Endodermal cell (in vitro differentiated cells): ENCODE measurements at regions not wholly inside any gene's neighbourhood (a gene's known extent, or its start where the extent isn't known, plus 50 kb on each side); places are given as distances from the start of the nearest gene placed in this dataset.

Source experiments
- DNase-seq: peaks from one replicate; pipeline ENCODE4 v3.0.0-alpha.2; 2017
- H3K27ac ChIP-seq: 2 replicates; pipeline ENCODE4 v1.5.1; 2013; ENCODE audit warnings: mild to moderate bottlenecking, low read depth, low read length, moderate library complexity
- H3K27me3 ChIP-seq: 2 replicates; pipeline ENCODE4 v1.6.1; 2013; ENCODE audit warnings: mild to moderate bottlenecking, low read length, moderate library complexity; ENCODE audit not compliant: insufficient read depth, control insufficient read depth, poor library complexity, severe bottlenecking
- H3K36me3 ChIP-seq: 2 replicates; pipeline ENCODE4 v1.7.0; 2013; ENCODE audit warnings: mild to moderate bottlenecking, low read length, moderate library complexity; ENCODE audit not compliant: control insufficient read depth, insufficient read depth
- H3K4me1 ChIP-seq: one replicate; pipeline ENCODE4 v1.7.0; 2013; ENCODE audit warnings: low read length; ENCODE audit not compliant: control insufficient read depth, insufficient read depth
- H3K4me3 ChIP-seq: 2 replicates; pipeline ENCODE4 v1.5.1; 2013; ENCODE audit warnings: mild to moderate bottlenecking, low read length, moderate library complexity
- H3K9ac ChIP-seq: 2 replicates; pipeline ENCODE4 v1.6.1; 2013; ENCODE audit warnings: mild to moderate bottlenecking, low read length, moderate library complexity; ENCODE audit not compliant: poor library complexity, severe bottlenecking; ENCODE audit errors: extremely low read depth
- H3K9me3 ChIP-seq: 2 replicates; pipeline ENCODE4 v1.6.1; 2013; ENCODE audit warnings: mild to moderate bottlenecking, low read length, moderate library complexity; ENCODE audit not compliant: control insufficient read depth
- H3K27ac Mint-ChIP-seq: 2 replicates; pipeline ENCODE4 v1.8.0; 2020; ENCODE audit warnings: mixed read lengths
- H3K27me3 Mint-ChIP-seq: 2 replicates; pipeline ENCODE4 v1.8.0; 2021; ENCODE audit warnings: mild to moderate bottlenecking, mixed read lengths; ENCODE audit not compliant: insufficient read depth
- H3K36me3 Mint-ChIP-seq: 2 replicates; pipeline ENCODE4 v1.8.0; 2020; ENCODE audit warnings: low read depth, mixed read lengths
- H3K4me1 Mint-ChIP-seq: 2 replicates; pipeline ENCODE4 v1.8.0; 2020; ENCODE audit warnings: mixed read lengths
- H3K4me3 Mint-ChIP-seq: 2 replicates; pipeline ENCODE4 v1.8.0; 2020; ENCODE audit warnings: mild to moderate bottlenecking, moderate library complexity, mixed read lengths
- H3K9me3 Mint-ChIP-seq: 2 replicates; pipeline ENCODE4 v1.8.0; 2020; ENCODE audit warnings: mild to moderate bottlenecking, mixed read lengths
- CTCF ChIP-seq: fragments of 200-600 bp; sonication (generic); conservative IDR thresholded peaks from 2 replicates; pipeline ENCODE4 v1.5.0; 2021; ENCODE audit warnings: antibody characterized with exemption, mild to moderate bottlenecking
- WGBS, 2 experiments: methylation state at CpG; one replicate each; pipeline versions ENCODE4 v1.1.5 to v1.1.7; 2013; ENCODE audit warnings: missing lambda C conversion rate in 2 of 2, mixed read lengths in 1 of 2; ENCODE audit not compliant: insufficient coverage in 1 of 2, insufficient read length in 1 of 2; 5-methylcytosine and 5-hydroxymethylcytosine counted together

GRCh38 chr15:95422255-95422654 lies 908.2 kb upstream of the NR2F2 start:
- no peak for DNase-seq
- H3K4me3 Mint-ChIP-seq, result no peak overlapping the region
- no peak overlapping the region for H3K27ac ChIP-seq
- no peaks in the 10 kb centered on the region for H3K36me3 ChIP-seq
- no peaks in the 10 kb centered on the region for H3K27me3 ChIP-seq
- no peaks in the 10 kb centered on the region for H3K4me1 ChIP-seq
- H3K36me3 Mint-ChIP-seq, result peaks cover 2% of the 10 kb centered on the region
- peaks cover 16% of the 10 kb centered on the region for H3K9me3 ChIP-seq
- no peak overlapping the region for H3K9ac ChIP-seq
- no peaks in the 10 kb centered on the region for H3K27me3 Mint-ChIP-seq
- peaks cover 35% of the 10 kb centered on the region for H3K9me3 Mint-ChIP-seq
- no peak overlapping the region for H3K27ac Mint-ChIP-seq
- H3K4me1 Mint-ChIP-seq, result no peaks in the 10 kb centered on the region
- WGBS, 2 experiments, result 68 to 71% methylated on average over 3 of the region's 3 CpGs
- H3K4me3 ChIP-seq, result no peak overlapping the region
- no peak for TF ChIP-seq CTCF

- no peak overlapping the region for H3K27ac ChIP-seq
- no peaks in the 10 kb centered on the region for H3K4me1 Mint-ChIP-seq
- H3K27ac Mint-ChIP-seq, result no peak overlapping the region
- H3K36me3 ChIP-seq, result no peaks in the 10 kb centered on the region
- WGBS, 2 experiments, result no CpG with 5 or more reads among the region's 1 CpG
- H3K4me3 ChIP-seq, result no peak overlapping the region
- H3K27me3 Mint-ChIP-seq, result no peaks in the 10 kb centered on the region
- no peak for DNase-seq
- no peak overlapping the region for H3K9ac ChIP-seq
- no peaks in the 10 kb centered on the region for H3K4me1 ChIP-seq
- H3K27me3 ChIP-seq, result no peaks in the 10 kb centered on the region
- peaks cover 12% of the 10 kb centered on the region for H3K9me3 ChIP-seq
- no peaks in the 10 kb centered on the region for H3K36me3 Mint-ChIP-seq
- H3K4me3 Mint-ChIP-seq, result no peak overlapping the region
- TF ChIP-seq CTCF, result no peak
- H3K9me3 Mint-ChIP-seq, result peaks cover 25% of the 10 kb centered on the region
These were observed 904.6 kb upstream of the NR2F2 start for GRCh38 chr15:95425859-95426258.

- no peak overlapping the region for H3K27ac ChIP-seq
- Mint-ChIP-seq H3K9me3 (no peaks in the 10 kb centered on the region), H3K4me3 (no peak overlapping the region), H3K4me1 (peaks cover 6% of the 10 kb centered on the region), H3K27ac (no peak overlapping the region), H3K27me3 (no peaks in the 10 kb centered on the region), H3K36me3 (no peaks in the 10 kb centered on the region)
- H3K36me3 ChIP-seq, result no peaks in the 10 kb centered on the region
- H3K4me3 ChIP-seq, result no peak overlapping the region
- no peak overlapping the region for H3K9ac ChIP-seq
- no peaks in the 10 kb centered on the region for H3K27me3 ChIP-seq
- TF ChIP-seq CTCF, result no peak
- H3K9me3 ChIP-seq, result no peaks in the 10 kb centered on the region
- no peak for DNase-seq
- no peaks in the 10 kb centered on the region for H3K4me1 ChIP-seq
- 90 to 100% methylated on average over 1 to 4 of the region's 4 CpGs for WGBS, 2 experiments
These were observed 901.2 kb upstream of the NR2F2 start for GRCh38 chr15:95429345-95429744.
